Activated naive CD8-positive, alpha-beta T cell treated with anti-CD3 and anti-CD28 coated beads, Interleukin-2, amount 10 ng/mL, durations not matched to agents 7 days and 5 days (primary cell): ENCODE measurements at regions not wholly inside any gene's neighbourhood (a gene's known extent, or its start where the extent isn't known, plus 50 kb on each side); places are given as distances from the start of the nearest gene placed in this dataset.

Experiments
- ATAC-seq: fragments of 150-1000 bp; cut with Tn5 transposase; one replicate; pipeline ENCODE4 v1.10.0; 2021; ENCODE audit warnings: low read depth, moderate library complexity
- POLR2A ChIA-PET: fragments of 350-600 bp; sonication (Branson Sonifier 250); formaldehyde crosslinking; loops from one replicate; lab custom pipeline; 2021; ENCODE audit warnings: antibody characterized with exemption; lab: Charles Lee
- DNase-seq: peaks from one replicate; pipeline ENCODE4 v3.0.0; 2021
- H3K27ac Mint-ChIP-seq: one replicate; pipeline ENCODE4 v1.8.0; 2022; ENCODE audit warnings: mild to moderate bottlenecking, mixed read lengths
- H3K27me3 Mint-ChIP-seq: one replicate; pipeline ENCODE4 v1.8.0; 2022; ENCODE audit warnings: mild to moderate bottlenecking, moderate library complexity, mixed read lengths
- H3K36me3 Mint-ChIP-seq: one replicate; pipeline ENCODE4 v1.8.0; 2021; ENCODE audit warnings: mild to moderate bottlenecking, mixed read lengths
- H3K4me1 Mint-ChIP-seq: one replicate; pipeline ENCODE4 v1.8.0; 2021; ENCODE audit warnings: mixed read lengths
- H3K4me3 Mint-ChIP-seq: one replicate; pipeline ENCODE4 v1.8.0; 2022; ENCODE audit warnings: mild to moderate bottlenecking, moderate library complexity, mixed read lengths
- H3K9me3 Mint-ChIP-seq: one replicate; pipeline ENCODE4 v1.8.0; 2021; ENCODE audit warnings: mixed read lengths

DNA sequence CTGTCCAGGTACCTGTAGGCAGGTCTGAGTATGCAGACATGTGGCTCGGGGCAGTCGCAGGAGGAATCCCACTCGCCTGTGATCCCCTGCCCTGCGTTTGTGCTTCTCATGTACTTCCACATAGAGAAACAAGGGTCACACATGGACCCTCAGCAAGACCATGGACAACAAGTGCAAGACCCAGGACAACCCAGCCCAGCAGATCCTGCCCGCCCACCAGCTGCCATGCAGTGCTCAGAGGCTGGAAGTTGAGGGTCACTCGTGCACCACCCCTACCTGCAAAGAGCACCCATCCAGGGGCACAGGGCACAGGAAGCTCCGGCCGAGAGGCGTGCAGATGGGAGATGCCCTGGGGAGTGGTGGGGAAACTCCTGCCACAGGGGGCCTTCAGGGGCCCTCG lies 67.5 kb upstream of the C14orf180 start:
- Mint-ChIP-seq H3K27ac (no peak overlapping the region), H3K4me3 (no peak overlapping the region), H3K4me1 (no peaks in the 10 kb centered on the region), H3K36me3 (no peaks in the 10 kb centered on the region), H3K9me3 (no peaks in the 10 kb centered on the region), H3K27me3 (peaks cover 4% of the 10 kb centered on the region)
- ATAC-seq (no peak), DNase-seq (no peak)
- POLR2A ChIA-PET = no interaction called here

DNA sequence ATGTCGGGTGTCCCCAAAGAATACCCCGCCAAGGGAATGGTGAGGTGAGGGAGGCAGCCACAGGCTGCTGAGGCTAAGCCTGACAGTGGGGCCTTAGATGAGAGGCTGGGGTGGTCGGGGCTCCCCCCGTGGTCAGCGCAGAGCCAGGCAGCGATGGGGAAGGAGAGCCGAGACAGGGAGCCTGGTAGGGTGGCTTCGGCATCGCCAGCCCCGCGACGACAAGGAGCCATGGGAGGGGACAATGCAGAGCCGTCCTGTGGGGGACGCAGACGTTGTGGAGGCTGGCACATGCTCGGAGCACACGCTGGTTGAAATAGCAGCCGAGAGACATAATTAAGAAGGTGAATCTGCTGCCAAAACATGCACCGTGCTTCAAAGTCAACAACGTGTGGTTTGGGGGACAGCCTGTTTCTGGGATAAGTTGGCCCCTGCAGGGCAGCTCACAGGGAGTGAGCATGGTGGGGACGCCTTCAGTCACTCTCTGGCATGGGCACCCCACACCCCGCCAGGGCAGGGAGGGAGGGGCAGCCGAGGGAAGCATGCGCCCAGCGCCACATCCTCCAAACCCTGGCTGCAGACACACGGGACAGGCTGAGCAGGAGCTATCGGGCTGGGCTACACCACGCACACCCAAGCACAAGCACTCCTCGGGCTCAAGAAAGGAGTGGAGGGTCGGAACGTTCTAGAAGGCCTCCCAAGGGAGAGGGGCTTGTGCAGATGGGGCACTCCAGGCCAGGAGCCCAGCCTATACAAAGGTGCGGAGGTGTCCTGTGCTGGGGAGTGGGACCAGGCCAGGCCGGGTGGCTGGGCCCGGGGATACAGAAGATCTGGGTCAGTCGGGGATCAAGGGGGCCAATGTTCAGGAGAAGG lies 66.6 kb upstream of the C14orf180 start:
- Mint-ChIP-seq H3K4me1 (no peaks in the 10 kb centered on the region), H3K9me3 (no peaks in the 10 kb centered on the region), H3K4me3 (no peak overlapping the region), H3K36me3 (no peaks in the 10 kb centered on the region), H3K27ac (no peak overlapping the region), H3K27me3 (peaks cover 3% of the 10 kb centered on the region)
- ATAC-seq (no peak), DNase-seq (no peak)
- POLR2A ChIA-PET = no interaction called here

DNA sequence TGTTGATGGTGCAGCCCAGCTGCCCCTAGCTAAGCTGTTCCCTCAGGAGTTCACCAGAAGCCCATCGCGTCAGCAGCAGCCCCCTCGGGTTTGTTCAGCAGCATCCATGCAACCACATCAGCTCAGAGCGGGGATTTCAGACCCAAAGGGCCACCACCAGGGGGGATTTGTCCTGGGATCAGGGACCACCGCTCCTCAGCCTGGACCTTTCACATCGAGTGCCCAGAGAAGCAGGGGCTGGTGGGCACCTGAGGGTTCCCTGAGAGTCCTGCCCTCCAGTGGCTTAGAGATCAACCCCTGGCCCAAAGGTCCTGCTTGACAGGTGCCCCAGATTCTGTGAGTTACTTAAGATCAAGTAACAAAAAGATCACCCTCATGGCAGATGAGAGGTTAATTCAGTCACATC lies 65.9 kb upstream of the C14orf180 start:
- H3K27ac Mint-ChIP-seq = no peak overlapping the region
- ATAC-seq = no peak
- POLR2A ChIA-PET = no interaction called here

DNA sequence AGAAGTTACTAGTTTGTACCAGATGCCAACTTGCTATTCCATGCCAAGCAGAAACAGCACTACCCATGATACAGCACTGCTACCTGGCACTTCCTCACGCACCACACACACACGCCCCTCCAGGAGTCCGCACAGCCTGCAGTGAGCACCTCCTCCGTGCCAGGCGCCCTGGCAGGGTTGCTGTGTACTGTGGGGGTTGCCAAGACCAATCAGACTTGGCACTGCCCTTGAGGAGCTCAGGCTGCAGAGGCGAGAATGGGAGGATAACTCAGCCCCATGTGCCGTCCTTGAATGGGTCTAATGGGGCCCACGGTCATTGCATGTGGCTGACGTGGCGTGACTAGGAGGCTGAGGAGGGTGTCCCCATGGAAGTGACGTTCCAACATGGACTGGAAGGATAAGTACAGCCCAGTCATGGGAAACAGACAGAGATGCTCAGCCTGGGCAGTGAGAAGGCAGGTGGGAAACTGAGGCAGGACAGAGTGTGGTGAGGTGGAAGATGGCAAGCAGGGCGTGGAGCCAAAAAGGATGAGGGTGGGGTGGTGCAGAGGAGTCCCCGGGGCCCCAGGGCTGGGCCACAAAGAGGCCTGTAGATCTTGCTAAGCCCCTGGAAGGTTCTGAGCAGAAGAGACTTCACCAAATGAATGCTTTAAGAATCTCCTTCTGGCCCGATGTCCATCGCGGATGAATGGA lies 65.3 kb upstream of the C14orf180 start:
- Mint-ChIP-seq H3K27ac (no peak overlapping the region), H3K4me3 (no peak overlapping the region), H3K36me3 (no peaks in the 10 kb centered on the region), H3K27me3 (no peaks in the 10 kb centered on the region), H3K4me1 (no peaks in the 10 kb centered on the region), H3K9me3 (no peaks in the 10 kb centered on the region)
- DNase-seq (no peak), ATAC-seq (no peak)
- POLR2A ChIA-PET = no interaction called here

More for the DNA sequence above, 65.9 kb upstream of the C14orf180 start:
- Mint-ChIP-seq H3K4me3 (no peak overlapping the region), H3K9me3 (no peaks in the 10 kb centered on the region), H3K36me3 (no peaks in the 10 kb centered on the region), H3K4me1 (no peaks in the 10 kb centered on the region), H3K27me3 (no peaks in the 10 kb centered on the region)
- no peak for DNase-seq

GRCh38 chr14:104515059-104515810 lies 64.3 kb upstream of the C14orf180 start:
- DNase-seq = no peak
- H3K36me3 Mint-ChIP-seq = no peaks in the 10 kb centered on the region
- no peaks in the 10 kb centered on the region for H3K4me1 Mint-ChIP-seq
- no peaks in the 10 kb centered on the region for H3K27me3 Mint-ChIP-seq
- ATAC-seq = no peak
- POLR2A ChIA-PET = no interaction called here
- H3K27ac Mint-ChIP-seq = no peak overlapping the region
- H3K4me3 Mint-ChIP-seq = no peak overlapping the region
- H3K9me3 Mint-ChIP-seq = no peaks in the 10 kb centered on the region

- no peak overlapping the region for H3K4me3 Mint-ChIP-seq
- no peaks in the 10 kb centered on the region for H3K27me3 Mint-ChIP-seq
- no peaks in the 10 kb centered on the region for H3K4me1 Mint-ChIP-seq
- POLR2A ChIA-PET = no interaction called here
- DNase-seq (no peak), ATAC-seq (no peak)
- no peaks in the 10 kb centered on the region for H3K9me3 Mint-ChIP-seq
- H3K27ac Mint-ChIP-seq = no peak overlapping the region
- H3K36me3 Mint-ChIP-seq = no peaks in the 10 kb centered on the region
Measured at GRCh38 chr14:104515811-104516780, 63.5 kb upstream of the C14orf180 start.

- ATAC-seq = no peak
Measured at GRCh38 chr14:104516906-104517305, 62.7 kb upstream of the C14orf180 start.

DNA sequence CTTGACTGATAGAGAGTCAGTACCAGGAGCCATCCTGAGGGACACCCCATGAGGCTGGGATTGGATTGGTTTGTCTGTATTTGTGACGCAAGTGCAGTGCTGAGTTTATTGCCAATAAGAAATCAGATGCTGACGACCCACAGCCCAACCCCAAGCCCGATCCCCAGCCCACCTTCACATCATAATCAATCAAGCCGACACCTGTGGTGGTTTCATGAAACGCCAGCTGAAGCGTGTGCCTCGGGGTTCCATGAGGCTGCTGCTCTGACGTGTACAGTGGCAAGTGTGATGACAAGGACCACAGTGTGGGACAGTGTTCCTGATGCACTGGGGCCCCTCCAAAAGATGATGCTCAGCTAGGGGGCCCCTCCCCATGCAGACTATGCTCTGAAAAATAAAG lies 62.1 kb upstream of the C14orf180 start:
- Mint-ChIP-seq H3K36me3 (no peaks in the 10 kb centered on the region), H3K4me1 (no peaks in the 10 kb centered on the region), H3K27me3 (no peaks in the 10 kb centered on the region), H3K9me3 (no peaks in the 10 kb centered on the region), H3K27ac (no peak overlapping the region), H3K4me3 (no peak overlapping the region)
- POLR2A ChIA-PET = no interaction called here
- DNase-seq = no peak
- ATAC-seq = no peak

More at GRCh38 chr14:104516906-104517305, 62.7 kb upstream of the C14orf180 start:
- Mint-ChIP-seq H3K27ac (no peak overlapping the region), H3K27me3 (no peaks in the 10 kb centered on the region), H3K9me3 (no peaks in the 10 kb centered on the region), H3K4me3 (no peak overlapping the region), H3K4me1 (no peaks in the 10 kb centered on the region), H3K36me3 (no peaks in the 10 kb centered on the region)
- no peak for DNase-seq
- POLR2A ChIA-PET = no interaction called here

DNA sequence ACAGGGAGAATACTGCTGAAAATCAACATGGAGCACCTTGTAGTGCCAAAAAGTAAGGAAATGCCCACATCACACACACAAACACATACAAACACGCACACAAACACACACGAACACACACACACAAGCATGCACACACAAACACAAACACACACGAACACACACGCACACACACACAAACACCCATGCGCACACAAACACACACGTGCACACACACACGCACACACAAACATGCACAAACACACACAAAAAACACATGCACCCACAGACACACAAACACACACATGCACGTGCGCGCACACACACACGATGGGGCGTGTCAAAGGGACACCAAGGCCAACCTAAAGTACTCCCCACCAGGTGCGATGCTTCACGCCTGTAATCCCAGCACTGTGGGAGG lies 61.7 kb upstream of the C14orf180 start:
- no peaks in the 10 kb centered on the region for H3K27me3 Mint-ChIP-seq
- ATAC-seq = no peak
- no peaks in the 10 kb centered on the region for H3K36me3 Mint-ChIP-seq
- no peaks in the 10 kb centered on the region for H3K9me3 Mint-ChIP-seq
- POLR2A ChIA-PET = no interaction called here
- H3K4me3 Mint-ChIP-seq = no peak overlapping the region
- H3K27ac Mint-ChIP-seq = no peak overlapping the region
- DNase-seq = no peak
- H3K4me1 Mint-ChIP-seq = no peaks in the 10 kb centered on the region

DNA sequence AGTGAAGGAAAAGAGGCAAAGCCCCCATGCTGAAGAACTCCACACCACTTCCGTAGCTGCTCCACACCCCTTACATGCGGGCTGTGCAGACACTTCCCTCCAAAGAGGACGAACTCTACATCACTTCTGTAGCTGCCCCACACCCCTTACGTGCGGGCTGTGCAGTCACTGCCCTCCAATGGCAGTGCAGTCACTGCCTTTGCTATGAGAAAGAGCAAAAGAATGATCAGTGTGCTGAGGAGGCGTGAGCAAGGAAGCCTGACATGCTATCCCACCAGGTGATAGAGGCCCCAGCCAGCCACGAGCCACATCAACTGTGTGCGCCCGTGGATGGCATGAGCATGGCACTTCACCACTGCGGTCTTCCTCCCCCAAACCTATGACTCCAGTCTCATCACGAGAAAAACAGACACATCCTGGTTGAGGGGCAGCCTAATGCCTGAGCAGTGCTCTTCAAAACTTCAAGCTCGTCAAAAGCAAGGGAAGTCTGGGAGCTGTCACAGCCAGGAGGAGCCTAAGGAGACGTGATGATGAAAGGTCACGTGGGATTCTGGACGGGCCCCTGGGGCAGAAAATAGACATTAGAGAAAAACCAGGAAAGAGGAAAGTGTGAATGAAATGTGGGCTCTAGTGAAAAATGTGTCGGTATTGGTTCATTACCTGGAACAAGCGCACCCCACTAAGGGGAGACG lies 60.8 kb upstream of the C14orf180 start:
- POLR2A ChIA-PET = no interaction called here
- Mint-ChIP-seq H3K9me3 (no peaks in the 10 kb centered on the region), H3K27me3 (no peaks in the 10 kb centered on the region), H3K36me3 (no peaks in the 10 kb centered on the region), H3K4me1 (no peaks in the 10 kb centered on the region), H3K27ac (no peak overlapping the region), H3K4me3 (no peak overlapping the region)
- DNase-seq = no peak
- ATAC-seq = no peak

- DNase-seq (no peak), ATAC-seq (no peak)
- H3K27me3 Mint-ChIP-seq = no peaks in the 10 kb centered on the region
- H3K9me3 Mint-ChIP-seq = no peaks in the 10 kb centered on the region
- H3K4me1 Mint-ChIP-seq = no peaks in the 10 kb centered on the region
- no peaks in the 10 kb centered on the region for H3K36me3 Mint-ChIP-seq
- POLR2A ChIA-PET = no interaction called here
- H3K27ac Mint-ChIP-seq = no peak overlapping the region
- no peak overlapping the region for H3K4me3 Mint-ChIP-seq
Measured at GRCh38 chr14:104519721-104520120, 59.8 kb upstream of the C14orf180 start.

DNA sequence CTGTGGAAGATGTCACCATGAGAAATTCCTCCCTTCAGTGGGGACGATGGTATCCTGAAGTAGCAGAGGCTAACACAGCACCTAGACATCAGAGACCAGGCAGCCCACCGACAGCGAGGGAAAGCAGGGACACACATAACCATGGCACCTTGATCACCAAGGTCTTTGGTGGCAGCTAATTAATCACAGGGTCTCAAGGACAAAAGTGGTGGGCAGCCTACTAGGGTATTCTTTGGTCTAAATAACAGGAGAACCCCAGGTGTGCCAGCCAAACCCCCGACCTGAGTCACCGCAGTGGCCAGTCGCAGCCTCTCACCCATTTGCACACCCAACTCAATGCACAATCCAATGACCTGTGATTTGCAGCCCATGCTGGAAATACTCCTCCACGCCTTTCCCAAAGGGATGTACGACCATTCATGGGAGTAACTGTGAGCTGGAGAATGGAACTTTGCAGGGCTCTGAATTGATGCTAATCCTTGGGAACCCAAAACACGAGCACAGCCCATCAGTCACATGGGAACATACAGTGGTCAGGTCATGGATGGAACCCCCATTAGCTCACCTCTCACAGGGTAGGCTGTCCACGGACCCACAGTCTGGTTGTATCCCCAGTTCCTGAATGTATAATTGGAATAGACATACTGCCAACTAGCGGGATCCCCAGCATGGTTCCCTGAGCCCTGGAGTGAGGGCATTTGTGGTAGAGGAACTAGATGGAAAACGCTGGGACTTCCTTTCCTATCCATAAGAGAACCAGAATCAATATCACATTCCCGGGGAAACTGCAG lies 58.7 kb upstream of the C14orf180 start:
- no peaks in the 10 kb centered on the region for H3K27me3 Mint-ChIP-seq
- no peak overlapping the region for H3K4me3 Mint-ChIP-seq
- no peak overlapping the region for H3K27ac Mint-ChIP-seq
- H3K9me3 Mint-ChIP-seq = no peaks in the 10 kb centered on the region
- DNase-seq (no peak), ATAC-seq (no peak)
- no peaks in the 10 kb centered on the region for H3K36me3 Mint-ChIP-seq
- no peaks in the 10 kb centered on the region for H3K4me1 Mint-ChIP-seq
- POLR2A ChIA-PET = no interaction called here
